GM12878 (cell line): ENCODE measurements at regions not wholly inside any gene's neighbourhood (a gene's known extent, or its start where the extent isn't known, plus 50 kb on each side); places are given as distances from the start of the nearest gene placed in this dataset.

Source experiments
- ATAC-seq: fragments of 200-7000 bp; cut with Tn5 transposase; 3 replicates; pipeline ENCODE4 v1.9.1; 2020; ENCODE audit warnings: mild to moderate bottlenecking, moderate library complexity
- BruUV-seq: library from RNA; stranded (reverse); fragments of 400-500 nt; replicated peaks from 2 replicates; lab custom pipeline; 2021; lab: Mats Ljungman, UMichigan
- CTCF ChIA-PET: fragments of 300-600 bp; sonication (Branson Sonifier 250); formaldehyde crosslinking; extraction: SDS; loops from one replicate; lab custom pipeline; 2021; ENCODE audit warnings: inconsistent platforms; lab: Yijun Ruan, JAX
- POLR2A ChIA-PET: fragments of 350-600 bp; formaldehyde crosslinking; extraction: SDS; loops from one replicate; lab custom pipeline; 2021; ENCODE audit warnings: inconsistent platforms; lab: Charles Lee
- RAD21 ChIA-PET: fragments of 300-600 bp; sonication (Branson Sonifier 250); formaldehyde crosslinking; loops from one replicate; lab custom pipeline; 2023; ENCODE audit warnings: antibody characterized with exemption; ENCODE audit not compliant: unreplicated experiment; lab: Charles Lee
- SMC1A ChIA-PET: fragments of 300-600 bp; sonication (Branson Sonifier 250); formaldehyde crosslinking; loops from one replicate; lab custom pipeline; 2023; ENCODE audit not compliant: unreplicated experiment, uncharacterized antibody; lab: Charles Lee
- DNase-seq: peaks from one replicate; pipeline ENCODE4 v3.0.0-alpha.2; 2011; ENCODE audit warnings: low read depth, low spot score
- FAIRE-seq: peaks from 3 replicates; lab custom pipeline; 2011; peaks lifted over from hg19 to GRCh38; lab: Jason Lieb, UNC
- H2AFZ ChIP-seq: 2 replicates; pipeline ENCODE4 v1.6.0; 2011; ENCODE audit warnings: low read depth, low read length, control low read depth; ENCODE audit not compliant: control insufficient read depth
- H3K27ac ChIP-seq: 2 replicates; pipeline ENCODE4 v1.5.1; 2011; ENCODE audit warnings: control low read depth; ENCODE audit not compliant: control insufficient read depth, insufficient read depth
- H3K27me3 ChIP-seq, 2 experiments: replicated peaks in 1 of 2; 2 replicates each; pipeline versions ENCODE4 v1.6.0 to v1.6.1; 2011; ENCODE audit warnings: low read length in 1 of 2; ENCODE audit not compliant: control insufficient read depth in 2 of 2, insufficient read depth in 2 of 2
- H3K36me3 ChIP-seq, 2 experiments: 2 replicates each; pipeline ENCODE4 v1.5.1; 2011; ENCODE audit warnings: low read length in 1 of 2; ENCODE audit not compliant: control insufficient read depth in 2 of 2, insufficient read depth in 2 of 2
- H3K4me1 ChIP-seq: 2 replicates; pipeline ENCODE4 v1.6.1; 2011; ENCODE audit warnings: mild to moderate bottlenecking, low read length, moderate library complexity, mixed read lengths; ENCODE audit not compliant: control insufficient read depth, insufficient read depth
- H3K4me2 ChIP-seq: 2 replicates; pipeline ENCODE4 v1.6.0; 2011; ENCODE audit warnings: control low read depth; ENCODE audit not compliant: control insufficient read depth, insufficient read depth
- H3K4me3 ChIP-seq: fragments of 200-600 bp; sonication (generic); 2 replicates; pipeline ENCODE4 v1.5.1; 2016
- H3K79me2 ChIP-seq: 2 replicates; pipeline ENCODE4 v1.6.0; 2011; ENCODE audit warnings: low read length; ENCODE audit not compliant: control insufficient read depth, insufficient read depth
- H3K9ac ChIP-seq: 2 replicates; pipeline ENCODE4 v1.8.0; 2011; ENCODE audit warnings: low read length, control low read depth, mixed read lengths; ENCODE audit not compliant: control insufficient read depth, insufficient read depth
- H3K9me3 ChIP-seq: replicated peaks from 3 replicates; pipeline ENCODE4 v1.5.1; 2011; ENCODE audit warnings: mild to moderate bottlenecking, low read length; ENCODE audit not compliant: control insufficient read depth, insufficient read depth
- H4K20me1 ChIP-seq: 2 replicates; pipeline ENCODE4 v1.6.0; 2011; ENCODE audit not compliant: control insufficient read depth, insufficient read depth
- ATF3 ChIP-seq: IDR thresholded peaks from 2 replicates; pipeline ENCODE4 v1.6.1; 2011; ENCODE audit warnings: low read depth, mild to moderate bottlenecking, low read length, moderate library complexity, borderline replicate concordance; ENCODE audit errors: extremely low read depth
- E2F8 ChIP-seq: fragments of 450-650 bp; IDR thresholded peaks from 2 replicates; pipeline ENCODE4 v1.6.1; 2018; ENCODE audit warnings: mild to moderate bottlenecking, low read depth, moderate library complexity; ENCODE audit not compliant: partially characterized antibody
- ETV6 ChIP-seq, 2 experiments: fragments of 450-650 bp in 1 of 2; IDR thresholded peaks in 1 of 2; conservative IDR thresholded peaks in 1 of 2; 2 replicates each; pipeline ENCODE4 v1.6.1; 2014; ENCODE audit warnings: antibody characterized with exemption in 1 of 2, borderline replicate concordance in 1 of 2, low read depth in 1 of 2, mild to moderate bottlenecking in 1 of 2, moderate library complexity in 1 of 2
- HDAC2 ChIP-seq: fragments of 200-600 bp; sonication (generic); IDR thresholded peaks from 2 replicates; pipeline ENCODE4 v1.6.1; 2017
- SMAD1 ChIP-seq: fragments of 450-650 bp; IDR thresholded peaks from 2 replicates; pipeline ENCODE4 v1.6.1; 2018; ENCODE audit warnings: mild to moderate bottlenecking, low read depth; ENCODE audit not compliant: partially characterized antibody
- ZNF592 ChIP-seq: fragments of 450-650 bp; IDR thresholded peaks from 2 replicates; pipeline ENCODE4 v1.6.1; 2017; ENCODE audit warnings: mild to moderate bottlenecking, moderate library complexity
- WGBS: methylation state at CpG from one replicate; pipeline ENCODE4 v1.1.6; 2016; ENCODE audit warnings: low lambda C conversion rate; ENCODE audit not compliant: insufficient replicate concordance, insufficient coverage; ENCODE audit errors: missing lambda C conversion rate; 5-methylcytosine and 5-hydroxymethylcytosine counted together
- in situ Hi-C: fragments of 300-500 bp; cut with MboI; formaldehyde crosslinking; loops from 9 replicates; pipeline ENCODE4 v1.14.3; 2018; ENCODE audit warnings: mixed read lengths
- intact Hi-C: fragments of 100-400 bp; cut with micrococcal nuclease; formaldehyde crosslinking; loops from one replicate; pipeline ENCODE4 v1.14.2; 2022; ENCODE audit not compliant: unreplicated experiment

- no peaks in the 10 kb centered on the region for H3K36me3 ChIP-seq
- BruUV-seq: no TSS peak
- H2AFZ ChIP-seq: no peak overlapping the region
- SMC1A ChIA-PET: no interaction called here
- no peak overlapping the region for H3K4me2 ChIP-seq
- FAIRE-seq (no peak), ATAC-seq (no peak), DNase-seq (no peak)
- RAD21 ChIA-PET: no interaction called here
- POLR2A ChIA-PET: interaction anchor here (0.7 kb wide), 1 partner anchor 111 kb away, joined by 7 read pairs; no protein-coding TSS in a partner anchor
- no peak overlapping the region for H3K27ac ChIP-seq
- H3K9me3 ChIP-seq: no peaks in the 10 kb centered on the region
- 100% methylated on average over 1 of the region's 1 CpG for WGBS
- H3K79me2 ChIP-seq: no peaks in the 10 kb centered on the region
- no peaks in the 10 kb centered on the region for H4K20me1 ChIP-seq
- in situ Hi-C loops (no loop called here), intact Hi-C loops (no loop called here)
- TF ChIP-seq ETV6 (conservative IDR thresholded peaks at IDR 0.05 in 1 of 2, IDR thresholded peaks at IDR 0.05 in 1 of 2; ENCODE audit: borderline replicate concordance in 1 of 2, low read depth in 1 of 2) (no peak), ZNF592 (no peak), E2F8 (no peak), ATF3 (no peak), SMAD1 (no peak), HDAC2 (no peak)
- CTCF ChIA-PET: no interaction called here
- no peaks in the 10 kb centered on the region for H3K4me1 ChIP-seq
- H3K9ac ChIP-seq: no peak overlapping the region
- H3K27me3 ChIP-seq: no peaks in the 10 kb centered on the region
- no peak overlapping the region for H3K4me3 ChIP-seq
Observed at GRCh38 chr2:19156646-19157045, 201.8 kb downstream of the OSR1 start.
